Transverse colon (tissue), 4 donors: ENCODE measurements at regions not wholly inside any gene's neighbourhood (a gene's known extent, or its start where the extent isn't known, plus 50 kb on each side); places are given as distances from the start of the nearest gene placed in this dataset.

Source experiments
- CTCF ChIP-seq, 5 experiments: fragments of 200-600 bp in 3 of 5; fragments of 450-650 bp in 2 of 5; sonication (generic) in 3 of 5; IDR thresholded peaks; 1 replicate in 2 of 5; 2 replicates in 3 of 5; pipeline ENCODE4 v1.5.1; 2016 to 2017; ENCODE audit warnings: antibody characterized with exemption in 5 of 5, inconsistent platforms in 3 of 5, mild to moderate bottlenecking in 2 of 5, moderate library complexity in 1 of 5
- EP300 ChIP-seq: sonication (generic); formaldehyde crosslinking; IDR thresholded peaks from one replicate; pipeline ENCODE4 v1.6.1; 2017; ENCODE audit warnings: antibody characterized with exemption, low read depth
- POLR2A ChIP-seq: fragments of 450-650 bp; IDR thresholded peaks from one replicate; pipeline ENCODE4 v1.6.1; 2016; ENCODE audit warnings: antibody characterized with exemption, mild to moderate bottlenecking, moderate library complexity
- POLR2AphosphoS5 ChIP-seq, 3 donors: sonication (generic); formaldehyde crosslinking; IDR thresholded peaks; one replicate each; pipeline ENCODE4 v1.6.1; 2016; ENCODE audit warnings: antibody characterized with exemption in 3 of 3

GRCh38 chr2:184302506-184302905 is 295.8 kb upstream of the ZNF804A start:
- TF ChIP-seq POLR2A (no peak), POLR2AphosphoS5 (IDR thresholded peaks at IDR 0.05) (no peak), CTCF (IDR thresholded peaks at IDR 0.05) (no peak), EP300 (no peak)
